CD4-positive, alpha-beta memory T cell (primary cell): ENCODE measurements at regions not wholly inside any gene's neighbourhood (a gene's known extent, or its start where the extent isn't known, plus 50 kb on each side); places are given as distances from the start of the nearest gene placed in this dataset.

Experiments
- CTCF ChIA-PET: fragments of 350-600 bp; sonication (Branson Sonifier 250); formaldehyde crosslinking; loops from one replicate; lab custom pipeline; 2021; ENCODE audit warnings: inconsistent platforms; ENCODE audit not compliant: partially characterized antibody; lab: Charles Lee
- POLR2A ChIA-PET: fragments of 350-600 bp; sonication (Branson Sonifier 250); formaldehyde crosslinking; loops from one replicate; lab custom pipeline; 2021; ENCODE audit not compliant: partially characterized antibody; lab: Charles Lee
- DNase-seq, 5 donors: peaks; one replicate each; pipeline versions ENCODE4 v3.0.0 to v3.0.0-alpha.2; 2020 to 2022; ENCODE audit warnings: mixed read lengths in 1 of 5
- H3K27ac ChIP-seq: one replicate; pipeline ENCODE4 v1.7.0; 2013; ENCODE audit warnings: low read depth, low read length
- H3K27me3 ChIP-seq: 2 replicates; pipeline ENCODE4 v1.7.0; 2013; ENCODE audit warnings: mild to moderate bottlenecking, low read length, moderate library complexity; ENCODE audit not compliant: insufficient read depth
- H3K36me3 ChIP-seq: 2 replicates; pipeline ENCODE4 v1.7.0; 2013; ENCODE audit warnings: mild to moderate bottlenecking, low read length, moderate library complexity; ENCODE audit not compliant: insufficient read depth
- H3K4me1 ChIP-seq: 2 replicates; pipeline ENCODE4 v1.7.0; 2013; ENCODE audit warnings: mild to moderate bottlenecking, low read length, moderate library complexity; ENCODE audit not compliant: insufficient read depth
- H3K4me3 ChIP-seq, 2 donors: one replicate each; pipeline ENCODE4 v1.7.0; 2013; ENCODE audit warnings: low read length in 2 of 2, mild to moderate bottlenecking in 1 of 2
- H3K9me3 ChIP-seq, 2 donors: one replicate each; pipeline ENCODE4 v1.7.0; 2013; ENCODE audit warnings: low read length in 2 of 2, control low read depth in 1 of 2; ENCODE audit not compliant: control insufficient read depth in 1 of 2
- H3K27ac Mint-ChIP-seq, 7 donors: one replicate each; pipeline ENCODE4 v1.8.0; 2020 to 2021; ENCODE audit warnings: mixed read lengths in 7 of 7, mild to moderate bottlenecking in 6 of 7, inconsistent platforms in 3 of 7, moderate library complexity in 3 of 7
- H3K27me3 Mint-ChIP-seq, 2 donors: one replicate each; pipeline ENCODE4 v1.8.0; 2020 to 2021; ENCODE audit warnings: mixed read lengths in 2 of 2
- H3K36me3 Mint-ChIP-seq, 2 donors: one replicate each; pipeline ENCODE4 v1.8.0; 2020 to 2021; ENCODE audit warnings: mixed read lengths in 2 of 2, inconsistent platforms in 1 of 2, mild to moderate bottlenecking in 1 of 2
- H3K4me1 Mint-ChIP-seq, 4 donors: one replicate each; pipeline ENCODE4 v1.8.0; 2020 to 2021; ENCODE audit warnings: mixed read lengths in 4 of 4, mild to moderate bottlenecking in 1 of 4
- H3K4me3 Mint-ChIP-seq, 8 donors: one replicate each; pipeline ENCODE4 v1.8.0; 2020 to 2021; ENCODE audit warnings: mixed read lengths in 8 of 8, mild to moderate bottlenecking in 7 of 8, moderate library complexity in 6 of 8, inconsistent platforms in 3 of 8
- H3K9me3 Mint-ChIP-seq, 8 donors: one replicate each; pipeline ENCODE4 v1.8.0; 2020 to 2021; ENCODE audit warnings: mixed read lengths in 8 of 8, mild to moderate bottlenecking in 5 of 8, inconsistent platforms in 3 of 8, moderate library complexity in 1 of 8
- intact Hi-C: fragments of 100-400 bp; cut with micrococcal nuclease; formaldehyde crosslinking; loops from one replicate; pipeline ENCODE4 v1.15.1; 2023

- H3K27ac Mint-ChIP-seq = no peak overlapping the region
- peaks cover 10 to 17% of the 10 kb centered on the region in 2 donors for H3K27me3 Mint-ChIP-seq
- no peaks in the 10 kb centered on the region for H3K36me3 ChIP-seq
- H3K4me1 ChIP-seq = no peaks in the 10 kb centered on the region
- ChIA-PET POLR2A (no interaction called here), CTCF (no interaction called here)
- no peaks in the 10 kb centered on the region for H3K9me3 ChIP-seq
- intact Hi-C loops = no loop called here
- DNase-seq = no peak
- no peak overlapping the region for H3K4me3 Mint-ChIP-seq
- H3K4me3 ChIP-seq = no peak overlapping the region
- no peaks in the 10 kb centered on the region for H3K27me3 ChIP-seq
- no peaks in the 10 kb centered on the region for H3K4me1 Mint-ChIP-seq
- H3K9me3 Mint-ChIP-seq = peaks cover 0 to 12% (median 6%) of the 10 kb centered on the region in 8 donors
- no peaks in the 10 kb centered on the region for H3K36me3 Mint-ChIP-seq
- H3K27ac ChIP-seq = no peak overlapping the region
These were observed 133.4 kb downstream of the JCAD start for GRCh38 chr10:29925771-29926692.

GRCh38 chr10:29924436-29924835, 134.9 kb downstream of the JCAD start:
- H3K9me3 Mint-ChIP-seq = peaks cover 0 to 12% (median 6%) of the 10 kb centered on the region in 8 donors
- intact Hi-C loops = no loop called here
- no peaks in the 10 kb centered on the region for H3K4me1 Mint-ChIP-seq
- H3K36me3 ChIP-seq = no peaks in the 10 kb centered on the region
- no peaks in the 10 kb centered on the region for H3K9me3 ChIP-seq
- CTCF ChIA-PET = no interaction called here
- H3K4me3 ChIP-seq = no peak overlapping the region
- no peaks in the 10 kb centered on the region for H3K36me3 Mint-ChIP-seq
- H3K27ac Mint-ChIP-seq = no peak overlapping the region
- no peak overlapping the region for H3K27ac ChIP-seq
- POLR2A ChIA-PET = no interaction called here
- peaks cover 14 to 26% of the 10 kb centered on the region in 2 donors for H3K27me3 Mint-ChIP-seq
- no peaks in the 10 kb centered on the region for H3K27me3 ChIP-seq
- no peak for DNase-seq
- no peaks in the 10 kb centered on the region for H3K4me1 ChIP-seq
- H3K4me3 Mint-ChIP-seq = no peak overlapping the region

GRCh38 chr10:29923416-29923965, 135.9 kb downstream of the JCAD start:
- CTCF ChIA-PET = no interaction called here
- Mint-ChIP-seq H3K4me3 (no peak overlapping the region), H3K4me1 (no peaks in the 10 kb centered on the region), H3K9me3 (peaks cover 0 to 12% (median 5%) of the 10 kb centered on the region in 8 donors), H3K27ac (no peak overlapping the region), H3K27me3 (peaks cover 18 to 28% of the 10 kb centered on the region in 2 donors), H3K36me3 (no peaks in the 10 kb centered on the region)
- no peak for DNase-seq
- Histone ChIP-seq H3K27ac (no peak overlapping the region), H3K36me3 (no peaks in the 10 kb centered on the region), H3K4me1 (no peaks in the 10 kb centered on the region), H3K9me3 (no peaks in the 10 kb centered on the region), H3K27me3 (no peaks in the 10 kb centered on the region), H3K4me3 (no peak overlapping the region)
- POLR2A ChIA-PET = no interaction called here
- intact Hi-C loops = no loop called here

- peaks cover 0 to 12% (median 5%) of the 10 kb centered on the region in 8 donors for H3K9me3 Mint-ChIP-seq
- H3K4me3 Mint-ChIP-seq = no peak overlapping the region
- Histone ChIP-seq H3K4me1 (no peaks in the 10 kb centered on the region), H3K9me3 (no peaks in the 10 kb centered on the region), H3K27ac (no peak overlapping the region), H3K27me3 (no peaks in the 10 kb centered on the region), H3K36me3 (no peaks in the 10 kb centered on the region), H3K4me3 (no peak overlapping the region)
- H3K27ac Mint-ChIP-seq = no peak overlapping the region
- peaks cover 18 to 28% of the 10 kb centered on the region in 2 donors for H3K27me3 Mint-ChIP-seq
- intact Hi-C loops = no loop called here
- H3K4me1 Mint-ChIP-seq = no peaks in the 10 kb centered on the region
- H3K36me3 Mint-ChIP-seq = no peaks in the 10 kb centered on the region
- ChIA-PET CTCF (no interaction called here), POLR2A (no interaction called here)
- DNase-seq = no peak
These were observed 136.5 kb downstream of the JCAD start for GRCh38 chr10:29922892-29923291.

GRCh38 chr10:29922226-29922625, 137.2 kb downstream of the JCAD start:
- CTCF ChIA-PET = no interaction called here
- Histone ChIP-seq H3K4me1 (no peaks in the 10 kb centered on the region), H3K9me3 (no peaks in the 10 kb centered on the region), H3K27ac (no peak overlapping the region), H3K36me3 (no peaks in the 10 kb centered on the region), H3K4me3 (no peak overlapping the region), H3K27me3 (no peaks in the 10 kb centered on the region)
- H3K27me3 Mint-ChIP-seq = peaks cover 17 to 27% of the 10 kb centered on the region in 2 donors
- H3K9me3 Mint-ChIP-seq = peaks cover 0 to 11% (median 5%) of the 10 kb centered on the region in 8 donors
- H3K36me3 Mint-ChIP-seq = no peaks in the 10 kb centered on the region
- POLR2A ChIA-PET = no interaction called here
- no peak overlapping the region for H3K4me3 Mint-ChIP-seq
- DNase-seq = no peak
- no peak overlapping the region for H3K27ac Mint-ChIP-seq
- H3K4me1 Mint-ChIP-seq = no peaks in the 10 kb centered on the region
- intact Hi-C loops = no loop called here

- H3K36me3 ChIP-seq = no peaks in the 10 kb centered on the region
- Mint-ChIP-seq H3K27me3 (peaks cover 22 to 25% of the 10 kb centered on the region in 2 donors), H3K4me1 (no peaks in the 10 kb centered on the region), H3K9me3 (peaks cover 0 to 5% (median 1%) of the 10 kb centered on the region in 8 donors), H3K36me3 (no peaks in the 10 kb centered on the region), H3K4me3 (no peak overlapping the region), H3K27ac (no peak overlapping the region)
- CTCF ChIA-PET = no interaction called here
- H3K9me3 ChIP-seq = no peaks in the 10 kb centered on the region
- POLR2A ChIA-PET = no interaction called here
- intact Hi-C loops = no loop called here
- H3K27me3 ChIP-seq = no peaks in the 10 kb centered on the region
- no peaks in the 10 kb centered on the region for H3K4me1 ChIP-seq
- DNase-seq = no peak
- no peak overlapping the region for H3K27ac ChIP-seq
- no peak overlapping the region for H3K4me3 ChIP-seq
These were observed 138.3 kb downstream of the JCAD start for GRCh38 chr10:29921071-29921446.

- peaks cover 0 to 5% (median 0%) of the 10 kb centered on the region in 8 donors for H3K9me3 Mint-ChIP-seq
- intact Hi-C loops = no loop called here
These were observed 138.8 kb downstream of the JCAD start for GRCh38 chr10:29920408-29921070.

More at GRCh38 chr10:29920408-29921070, 138.8 kb downstream of the JCAD start:
- POLR2A ChIA-PET = no interaction called here
- Mint-ChIP-seq H3K27ac (no peak overlapping the region), H3K4me1 (no peaks in the 10 kb centered on the region), H3K27me3 (peaks cover 22 to 25% of the 10 kb centered on the region in 2 donors), H3K4me3 (no peak overlapping the region), H3K36me3 (no peaks in the 10 kb centered on the region)
- CTCF ChIA-PET = no interaction called here
- Histone ChIP-seq H3K4me1 (no peaks in the 10 kb centered on the region), H3K9me3 (no peaks in the 10 kb centered on the region), H3K27ac (no peak overlapping the region), H3K27me3 (no peaks in the 10 kb centered on the region), H3K36me3 (no peaks in the 10 kb centered on the region), H3K4me3 (no peak overlapping the region)
- DNase-seq = no peak
